Fibroblast of skin of back (primary cell): ENCODE measurements at regions not wholly inside any gene's neighbourhood (a gene's known extent, or its start where the extent isn't known, plus 50 kb on each side); places are given as distances from the start of the nearest gene placed in this dataset.
A peak's percentile ranks its signal among the peaks of the same experiment; 100 is the strongest.

Experiments
- DNase-seq: peaks from one replicate; pipeline ENCODE4 v3.0.0-alpha.2; 2013

DNA sequence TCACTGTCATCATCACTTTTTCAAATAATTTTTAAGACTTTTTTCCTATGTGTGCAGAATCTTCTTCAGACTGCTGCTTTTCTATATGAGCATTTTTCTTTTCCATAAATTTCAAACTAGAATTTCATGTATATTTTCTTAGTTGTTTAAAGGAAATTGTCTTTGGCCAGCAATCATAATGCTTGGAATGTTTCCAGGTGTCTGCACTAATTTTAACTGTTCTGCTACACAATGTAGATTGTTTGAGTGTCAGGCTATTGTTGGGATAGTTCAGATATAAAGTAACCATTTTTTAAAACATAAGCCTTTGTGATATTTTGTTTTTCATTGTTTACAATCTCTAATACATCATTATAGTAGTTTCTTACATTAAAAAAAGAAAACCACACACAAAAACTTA lies 1418.5 kb downstream of the EFNB2 start:
- no peak for DNase-seq

GRCh38 chr13:105112561-105112960 lies 1422.9 kb downstream of the EFNB2 start:
- DNase-seq = no peak

- DNase-seq = no peak
These were observed 1427.7 kb downstream of the EFNB2 start for GRCh38 chr13:105107781-105108180.

GRCh38 chr13:105105471-105105870 lies 1430.0 kb downstream of the EFNB2 start:
- no peak for DNase-seq

GRCh38 chr13:105097521-105097920 lies 1437.9 kb downstream of the EFNB2 start:
- no peak for DNase-seq

DNA sequence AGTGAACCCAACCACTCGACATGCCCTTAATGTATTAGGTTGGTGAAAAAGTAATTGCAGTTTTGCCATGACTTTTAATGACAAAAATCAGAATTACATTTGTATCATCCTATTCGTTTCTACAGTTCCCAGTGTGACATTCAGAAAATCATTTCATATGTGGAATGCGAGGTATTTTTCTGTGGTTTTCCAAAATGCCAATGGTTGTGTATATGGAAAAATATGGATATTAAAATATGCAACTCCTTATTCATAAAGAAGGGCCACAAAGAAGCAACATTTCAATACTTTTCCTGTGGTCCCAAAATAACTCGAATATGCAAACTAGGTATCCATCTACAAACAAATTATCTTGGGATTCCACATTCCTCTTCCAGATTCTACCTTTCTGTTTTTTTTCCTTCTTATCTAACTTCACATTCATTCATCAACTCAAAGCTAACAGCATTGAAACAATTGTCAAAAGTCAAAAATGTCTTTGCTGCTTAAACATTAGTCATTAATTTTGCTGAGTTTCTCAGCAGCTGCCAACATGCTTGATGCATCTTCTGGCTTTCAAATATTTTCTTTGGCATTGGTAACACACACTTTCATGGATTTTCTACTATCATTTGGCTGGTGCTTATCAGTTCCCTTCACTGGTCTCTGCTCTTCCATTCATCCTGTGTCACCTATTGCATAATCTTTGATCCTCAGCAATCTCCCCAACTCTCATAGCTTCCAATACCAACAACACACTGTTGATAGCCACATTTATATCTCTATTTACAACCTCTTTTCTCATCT lies 1445.4 kb downstream of the EFNB2 start:
- peak; percentile 64 for DNase-seq

DNA sequence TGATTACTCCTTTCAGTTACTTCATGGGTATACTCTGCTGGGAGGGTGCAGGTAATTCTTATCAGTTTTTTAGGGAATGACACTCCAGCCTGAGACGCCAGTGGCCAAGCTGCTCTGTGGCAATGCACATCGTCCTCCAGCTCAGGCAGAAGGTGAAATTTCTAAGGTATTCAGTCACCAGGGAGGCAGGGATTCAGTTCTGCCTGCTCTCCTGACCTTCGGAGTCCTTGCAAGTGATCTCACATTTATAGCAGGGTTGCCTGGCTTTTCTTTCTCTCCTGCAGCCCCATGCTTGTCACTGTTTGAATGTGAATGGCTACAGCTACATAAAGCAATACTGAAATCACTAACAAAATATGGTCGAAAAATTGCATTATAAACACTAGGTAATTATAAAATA lies 1447.5 kb downstream of the EFNB2 start:
- DNase-seq = no peak

- DNase-seq = no peak
These were observed 1450.5 kb downstream of the EFNB2 start for GRCh38 chr13:105084931-105085330.

GRCh38 chr13:105083992-105084391 lies 1451.5 kb downstream of the EFNB2 start:
- no peak for DNase-seq

- no peak for DNase-seq
These were observed 1460.7 kb downstream of the EFNB2 start for GRCh38 chr13:105074755-105075154.

DNA sequence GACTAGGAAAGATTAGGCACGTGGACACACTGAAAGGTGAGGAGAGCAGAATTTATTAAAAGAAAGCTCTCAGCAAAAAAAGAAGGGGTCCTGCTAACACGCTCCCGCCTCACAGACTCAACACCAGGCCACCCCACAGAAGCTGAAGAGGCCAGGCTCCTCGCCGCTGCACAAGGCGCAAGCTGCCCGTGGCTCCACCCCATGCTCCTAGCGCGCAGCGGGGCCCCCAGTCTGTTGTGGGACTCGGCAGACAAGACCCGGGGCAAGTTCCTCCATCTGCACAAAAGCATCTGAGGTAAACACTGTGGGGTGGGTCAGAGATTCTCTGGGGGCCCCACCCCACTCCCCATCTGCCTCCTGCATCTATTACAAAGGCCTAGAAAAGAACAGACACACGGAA lies 1462.4 kb downstream of the EFNB2 start:
- DNase-seq = no peak

DNA sequence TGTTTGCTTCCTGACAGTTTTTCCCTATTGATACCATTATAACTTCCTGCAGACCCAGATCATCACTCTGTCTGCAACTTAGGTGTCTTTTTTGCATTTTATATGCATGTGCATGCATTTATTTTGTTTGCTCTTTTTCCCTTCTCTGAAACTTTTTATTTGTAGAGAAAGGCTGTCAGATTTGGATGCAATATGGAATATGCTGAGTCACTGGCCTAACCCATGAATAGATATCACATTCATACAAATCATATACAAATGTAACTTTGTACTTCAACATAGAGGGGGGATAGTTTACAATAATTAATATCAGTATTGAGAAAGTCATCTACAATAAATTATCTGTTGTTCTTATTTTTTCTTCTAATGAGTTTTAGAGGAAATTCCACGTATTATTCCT lies 1465.0 kb downstream of the EFNB2 start:
- no peak for DNase-seq

GRCh38 chr13:105069106-105069505 lies 1466.4 kb downstream of the EFNB2 start:
- DNase-seq = peak; percentile 40

- peak; percentile 77 for DNase-seq
These were observed 1471.8 kb downstream of the EFNB2 start for GRCh38 chr13:105063676-105064075.

DNA sequence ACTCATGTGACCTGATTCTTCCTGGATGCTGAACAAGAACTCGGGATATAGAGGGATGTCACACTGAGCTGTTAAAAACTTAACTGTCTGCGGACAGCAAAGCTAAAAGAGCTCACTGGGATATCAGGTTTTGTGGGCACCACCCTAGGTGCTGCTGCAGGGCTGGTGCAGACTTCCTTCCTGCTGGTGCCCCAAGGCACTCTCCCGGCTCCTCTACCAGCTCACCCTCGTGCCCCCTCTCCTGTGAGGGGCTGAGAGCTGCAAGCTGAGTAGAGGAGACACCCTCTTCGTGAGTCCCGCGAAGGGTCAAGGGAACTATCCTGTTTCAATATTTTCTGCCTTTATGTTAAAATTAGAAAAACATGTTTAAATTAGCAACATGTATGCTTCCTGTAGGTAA lies 1475.7 kb downstream of the EFNB2 start:
- DNase-seq = no peak

DNA sequence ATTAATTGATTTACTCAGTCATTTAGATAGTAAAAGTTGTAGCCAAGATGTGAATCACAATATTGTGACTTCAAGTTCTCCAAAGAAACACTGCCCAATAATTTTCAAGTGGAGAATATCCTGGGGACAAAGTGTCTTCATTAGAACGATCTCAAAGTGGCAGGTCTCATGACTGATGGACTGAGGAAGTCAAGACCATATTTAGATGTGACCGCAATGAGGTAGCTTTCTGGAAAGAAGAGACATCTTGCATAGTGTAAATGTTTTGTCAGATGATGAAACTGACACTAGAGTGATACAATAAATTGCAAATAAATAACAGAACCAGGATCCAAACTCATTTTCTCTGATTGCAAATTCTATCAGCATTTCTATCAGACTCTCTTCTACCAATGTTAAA lies 1476.9 kb downstream of the EFNB2 start:
- DNase-seq = no peak

DNA sequence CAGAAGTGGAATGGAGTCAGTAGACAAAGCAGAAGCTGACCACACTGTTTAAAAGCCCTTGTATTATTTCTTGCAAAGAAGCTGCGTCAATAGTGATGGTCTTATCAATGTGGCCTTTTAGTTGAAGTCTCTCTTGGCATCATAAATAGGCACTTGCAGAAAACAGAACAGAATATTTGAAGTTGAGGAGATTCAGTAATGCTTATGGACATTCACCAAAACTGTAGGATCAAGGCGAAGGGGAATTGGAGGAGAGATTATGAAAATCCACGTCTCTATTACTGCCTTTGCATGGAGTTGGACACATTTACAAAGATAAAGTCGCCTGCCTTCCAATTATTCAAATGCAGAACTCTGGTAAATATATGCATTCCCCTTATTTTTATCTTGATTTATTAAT lies 1482.8 kb downstream of the EFNB2 start:
- DNase-seq = no peak

DNA sequence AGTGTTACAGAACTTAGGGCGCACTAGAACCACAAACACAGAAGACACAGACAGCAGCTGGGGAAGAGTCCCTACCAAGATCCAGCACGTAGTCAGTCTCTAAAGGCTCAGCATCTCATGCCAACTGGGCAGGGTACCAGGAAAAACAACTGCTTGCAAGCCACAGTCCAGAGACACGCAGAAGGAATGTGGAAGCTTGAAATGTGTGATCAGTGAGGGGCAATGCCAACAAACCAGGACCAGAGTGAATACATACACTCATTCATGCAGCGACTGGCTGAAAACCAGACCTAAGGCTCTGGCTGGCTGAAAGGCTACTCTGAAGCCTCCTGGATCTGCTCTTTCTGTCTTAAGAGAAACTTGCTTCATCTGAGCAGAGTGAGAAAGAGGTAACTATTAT lies 1484.8 kb downstream of the EFNB2 start:
- peak; percentile 83 for DNase-seq

GRCh38 chr13:105048677-105049076 lies 1486.8 kb downstream of the EFNB2 start:
- DNase-seq = no peak

DNA sequence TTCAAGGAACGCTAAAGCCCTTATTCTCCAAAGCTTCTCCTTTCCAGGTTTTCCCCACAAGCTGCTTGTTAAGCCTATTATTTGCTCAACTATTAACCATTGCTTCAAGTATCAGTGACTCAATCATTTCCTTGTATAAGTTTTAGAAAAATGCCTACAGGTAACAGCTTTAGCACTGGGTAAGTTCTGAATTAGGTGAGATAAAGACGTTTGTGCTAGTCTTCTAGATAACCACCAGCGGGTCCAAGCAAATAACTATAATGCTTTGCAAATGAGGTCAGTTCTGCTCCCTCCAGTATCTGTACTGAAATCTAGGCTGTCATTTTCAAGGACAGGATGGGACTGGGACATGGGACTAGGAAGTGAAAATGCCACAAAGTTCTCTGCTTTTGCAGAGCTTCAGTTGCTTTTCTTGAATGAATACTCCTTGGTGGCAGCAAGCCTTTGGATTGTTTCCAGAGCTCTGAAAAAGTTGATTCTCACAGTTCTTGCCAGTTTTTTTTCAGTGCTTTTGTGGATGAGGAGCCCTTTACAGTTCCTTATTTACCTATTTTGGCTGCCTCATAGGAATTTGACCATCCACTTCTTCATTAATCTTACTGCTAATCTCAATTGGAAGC lies 1487.7 kb downstream of the EFNB2 start:
- no peak for DNase-seq

GRCh38 chr13:105037110-105037509 lies 1498.4 kb downstream of the EFNB2 start:
- peak; percentile 86 for DNase-seq

GRCh38 chr13:105035092-105035491 lies 1500.4 kb downstream of the EFNB2 start:
- no peak for DNase-seq

DNA sequence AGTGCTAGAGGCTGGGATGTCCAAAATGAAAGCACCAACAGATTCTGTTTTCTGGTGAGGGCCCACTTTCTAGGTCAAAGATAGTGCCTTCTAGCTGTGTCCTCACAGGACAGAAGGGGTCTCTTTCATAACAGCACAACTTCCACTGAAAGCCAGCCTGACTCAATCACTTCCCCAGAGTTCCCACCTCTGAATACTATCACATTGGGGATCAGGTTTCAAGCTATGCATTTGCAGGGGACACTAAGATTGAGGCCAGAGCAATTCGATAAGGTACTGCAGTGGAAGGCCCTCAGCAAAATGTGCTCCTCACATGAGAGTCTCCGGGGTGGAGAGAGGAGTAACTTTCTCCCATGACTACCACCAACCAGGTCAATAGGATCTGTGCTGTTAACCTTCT lies 1501.5 kb downstream of the EFNB2 start:
- DNase-seq = no peak

GRCh38 chr13:105031306-105031705 lies 1504.2 kb downstream of the EFNB2 start:
- no peak for DNase-seq

DNA sequence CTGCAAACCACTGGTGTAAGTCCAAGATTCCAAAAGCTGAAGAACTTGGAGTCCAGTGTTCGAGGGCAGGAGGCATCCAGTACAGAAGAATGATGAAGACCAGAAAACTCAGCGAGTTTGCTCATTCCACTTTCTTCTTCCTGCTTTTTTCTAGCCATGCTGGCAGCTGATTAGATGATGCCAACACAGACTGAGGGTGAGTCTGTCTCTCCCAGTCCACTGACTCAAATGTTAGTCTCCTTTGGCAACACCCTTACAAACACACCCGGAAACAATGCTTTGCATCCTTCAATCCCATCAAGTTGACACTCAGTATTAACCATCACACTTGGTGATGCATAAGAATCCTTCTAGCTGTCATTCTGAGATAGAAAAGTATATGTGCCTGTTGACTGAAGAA lies 1504.6 kb downstream of the EFNB2 start:
- no peak for DNase-seq
